ENCODE measurements at regions not wholly inside any gene's neighbourhood (a gene's known extent, or its start where the extent isn't known, plus 50 kb on each side); places are given as distances from the start of the nearest gene placed in this dataset.
A peak's percentile ranks its signal among the peaks of the same experiment; 100 is the strongest.

DNA sequence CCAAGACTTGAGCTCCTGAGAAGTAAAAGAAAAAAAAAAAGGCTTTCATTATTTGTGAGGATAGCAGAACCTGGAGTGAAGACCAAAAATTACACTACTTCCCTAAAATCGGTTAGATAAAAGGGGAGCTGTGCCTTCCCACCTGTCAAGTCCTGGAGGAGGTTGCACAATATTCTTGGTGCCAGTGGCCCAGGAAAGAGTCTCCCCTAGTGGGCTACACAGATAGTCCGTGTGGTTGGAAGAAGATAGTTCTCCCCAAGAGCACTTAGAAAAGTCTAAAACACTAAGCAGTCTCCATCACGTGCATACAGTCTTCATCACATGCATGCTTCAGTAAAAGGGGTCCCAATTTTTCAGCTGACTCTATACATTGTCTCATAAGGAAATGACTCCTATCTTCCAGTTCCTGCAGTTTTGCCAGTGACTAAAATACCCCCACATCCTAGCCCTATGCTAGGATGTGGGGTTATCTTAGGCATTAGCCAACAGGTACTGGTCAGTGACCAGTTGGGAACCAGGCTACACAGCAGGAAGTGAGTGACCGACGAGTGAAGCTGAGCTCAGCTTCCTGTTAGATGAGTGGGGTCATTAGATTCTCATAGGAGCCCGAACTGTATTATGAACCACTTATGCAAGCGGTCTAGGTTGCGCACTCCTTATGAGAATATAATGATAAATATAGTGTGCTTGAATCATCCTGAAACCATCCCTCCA is 199.5 kb upstream of the FAM83B start:
- no peak for DNase-seq (ENCODE audit: low read depth)
- no peak overlapping the region for H3K4me3 ChIP-seq (ENCODE audit: low read depth, low read length)
- TF ChIP-seq, protein P1, sequence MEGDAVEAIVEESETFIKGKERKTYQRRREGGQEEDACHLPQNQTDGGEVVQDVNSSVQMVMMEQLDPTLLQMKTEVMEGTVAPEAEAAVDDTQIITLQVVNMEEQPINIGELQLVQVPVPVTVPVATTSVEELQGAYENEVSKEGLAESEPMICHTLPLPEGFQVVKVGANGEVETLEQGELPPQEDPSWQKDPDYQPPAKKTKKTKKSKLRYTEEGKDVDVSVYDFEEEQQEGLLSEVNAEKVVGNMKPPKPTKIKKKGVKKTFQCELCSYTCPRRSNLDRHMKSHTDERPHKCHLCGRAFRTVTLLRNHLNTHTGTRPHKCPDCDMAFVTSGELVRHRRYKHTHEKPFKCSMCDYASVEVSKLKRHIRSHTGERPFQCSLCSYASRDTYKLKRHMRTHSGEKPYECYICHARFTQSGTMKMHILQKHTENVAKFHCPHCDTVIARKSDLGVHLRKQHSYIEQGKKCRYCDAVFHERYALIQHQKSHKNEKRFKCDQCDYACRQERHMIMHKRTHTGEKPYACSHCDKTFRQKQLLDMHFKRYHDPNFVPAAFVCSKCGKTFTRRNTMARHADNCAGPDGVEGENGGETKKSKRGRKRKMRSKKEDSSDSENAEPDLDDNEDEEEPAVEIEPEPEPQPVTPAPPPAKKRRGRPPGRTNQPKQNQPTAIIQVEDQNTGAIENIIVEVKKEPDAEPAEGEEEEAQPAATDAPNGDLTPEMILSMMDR (conservative IDR thresholded peaks at IDR 0.05; ENCODE audit: low read depth, low read length): no peak

- no peak overlapping the region for H3K4me3 ChIP-seq (ENCODE audit: low read depth, low read length)
- TF ChIP-seq, protein P1 (conservative IDR thresholded peaks at IDR 0.05; ENCODE audit: low read depth, low read length): no peak
- DNase-seq (ENCODE audit: low read depth): no peak
Observed at GRCh38 chr6:54654381-54654780, 192.2 kb upstream of the FAM83B start.

GRCh38 chr6:54655162-54655561 is 191.4 kb upstream of the FAM83B start:
- TF ChIP-seq, protein P1 (conservative IDR thresholded peaks at IDR 0.05; ENCODE audit: low read depth, low read length): no peak
- DNase-seq (ENCODE audit: low read depth): no peak
- H3K4me3 ChIP-seq (ENCODE audit: low read depth, low read length): no peak overlapping the region

GRCh38 chr6:54665278-54665677 is 181.3 kb upstream of the FAM83B start:
- no peak overlapping the region for H3K4me3 ChIP-seq (ENCODE audit: low read depth, low read length)
- TF ChIP-seq, protein P1 (conservative IDR thresholded peaks at IDR 0.05; ENCODE audit: low read depth, low read length): no peak
- no peak for DNase-seq (ENCODE audit: low read depth)

GRCh38 chr6:54680531-54680930 is 166.0 kb upstream of the FAM83B start:
- TF ChIP-seq, protein P1 (conservative IDR thresholded peaks at IDR 0.05; ENCODE audit: low read depth, low read length): no peak
- no peak overlapping the region for H3K4me3 ChIP-seq (ENCODE audit: low read depth, low read length)
- DNase-seq (ENCODE audit: low read depth): no peak

DNA sequence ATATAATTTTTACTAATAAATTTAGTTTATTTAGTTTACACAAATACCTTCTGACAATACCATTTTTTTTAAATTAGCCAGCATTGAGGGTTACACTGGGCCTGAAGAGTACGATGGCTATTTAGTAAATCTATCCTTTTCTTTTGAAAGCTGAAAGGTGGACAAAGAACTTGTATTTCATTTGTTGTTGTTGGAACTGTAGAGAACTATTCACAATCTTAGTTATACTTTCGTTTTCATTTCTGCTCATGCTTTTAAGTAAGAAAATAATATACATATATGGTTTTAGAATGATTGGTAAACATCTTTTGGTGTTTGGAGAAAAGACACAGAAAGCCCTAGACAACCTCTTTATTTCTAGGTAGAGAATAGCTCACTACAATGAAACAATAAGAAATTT is 165.3 kb upstream of the FAM83B start:
- TF ChIP-seq, protein P1 (conservative IDR thresholded peaks at IDR 0.05; ENCODE audit: low read depth, low read length): no peak
- no peak for DNase-seq (ENCODE audit: low read depth)
- no peak overlapping the region for H3K4me3 ChIP-seq (ENCODE audit: low read depth, low read length)

GRCh38 chr6:54681987-54682386 is 164.6 kb upstream of the FAM83B start:
- peak; percentile 87 for DNase-seq (ENCODE audit: low read depth)
- TF ChIP-seq, protein P1 (conservative IDR thresholded peaks at IDR 0.05; ENCODE audit: low read depth, low read length): no peak
- no peak overlapping the region for H3K4me3 ChIP-seq (ENCODE audit: low read depth, low read length)

Data from choroid plexus epithelial cell (primary cell).